IPS-NIHi7 (cell line): ENCODE measurements at regions not wholly inside any gene's neighbourhood (a gene's known extent, or its start where the extent isn't known, plus 50 kb on each side); places are given as distances from the start of the nearest gene placed in this dataset.

Experiments
- DNase-seq: peaks from one replicate; pipeline ENCODE4 v3.0.0; 2012; ENCODE audit warnings: mixed read lengths; ENCODE audit errors: extremely low spot score

DNA sequence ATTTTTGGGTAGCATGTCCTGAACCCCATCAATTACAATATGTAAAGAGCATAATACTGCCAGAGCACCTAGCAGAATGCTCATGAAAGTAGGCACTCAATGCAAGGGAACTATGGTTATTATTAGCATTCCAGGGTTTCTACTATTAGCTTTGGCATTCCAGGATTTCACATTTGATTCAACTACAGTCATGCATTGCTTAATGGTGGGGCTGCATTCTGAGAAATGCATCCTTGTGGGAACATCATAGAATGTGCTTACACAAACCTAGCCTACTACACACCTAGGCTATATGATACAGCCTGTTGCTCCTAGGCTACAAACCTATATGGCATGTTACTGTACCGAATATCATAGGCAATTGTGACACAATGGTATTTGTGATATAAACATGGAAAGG is 247.8 kb downstream of the CD83 start:
- no peak for DNase-seq

- no peak for DNase-seq
Measured at GRCh38 chr6:14366315-14366714, 248.7 kb downstream of the CD83 start.

DNA sequence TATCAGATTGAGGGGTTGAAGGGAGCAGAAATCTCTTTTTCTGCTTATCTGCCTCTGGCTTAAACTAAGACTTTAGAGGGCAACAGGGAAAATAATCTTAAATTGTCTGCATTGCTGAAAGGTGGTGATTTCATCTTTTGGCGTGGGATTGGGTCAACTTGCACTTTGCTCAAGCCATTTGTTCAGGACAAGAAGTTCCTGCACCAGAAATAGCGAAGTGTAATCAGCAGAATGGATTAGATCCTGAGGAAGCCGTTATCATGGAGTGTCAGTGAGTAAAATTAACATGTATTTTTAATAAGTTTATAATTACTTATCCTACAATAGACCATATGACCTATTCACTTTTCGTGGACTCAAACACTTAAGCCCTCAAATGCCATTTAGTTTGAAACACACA is 249.3 kb downstream of the CD83 start:
- DNase-seq = no peak

GRCh38 chr6:14367296-14367695 is 249.7 kb downstream of the CD83 start:
- no peak for DNase-seq

DNA sequence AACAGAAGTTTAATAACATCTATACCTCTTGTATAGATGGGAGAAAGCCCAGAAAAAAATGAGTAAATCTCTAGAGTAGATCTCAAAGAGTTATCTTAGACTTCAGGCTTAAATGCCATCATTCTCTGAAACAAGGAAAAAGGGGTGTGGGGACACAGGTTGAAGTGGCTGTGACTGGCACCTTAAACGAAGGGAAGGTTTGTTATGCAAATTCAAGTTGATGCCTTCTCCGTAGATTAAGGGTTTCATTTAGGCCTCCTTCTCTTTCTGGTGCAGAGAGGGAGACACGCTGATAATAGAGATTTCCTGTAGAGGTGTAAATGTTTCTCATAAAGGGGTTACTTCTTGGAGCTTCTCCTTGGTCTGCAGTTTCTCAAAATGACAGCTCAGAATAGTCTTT is 252.1 kb downstream of the CD83 start:
- no peak for DNase-seq

DNA sequence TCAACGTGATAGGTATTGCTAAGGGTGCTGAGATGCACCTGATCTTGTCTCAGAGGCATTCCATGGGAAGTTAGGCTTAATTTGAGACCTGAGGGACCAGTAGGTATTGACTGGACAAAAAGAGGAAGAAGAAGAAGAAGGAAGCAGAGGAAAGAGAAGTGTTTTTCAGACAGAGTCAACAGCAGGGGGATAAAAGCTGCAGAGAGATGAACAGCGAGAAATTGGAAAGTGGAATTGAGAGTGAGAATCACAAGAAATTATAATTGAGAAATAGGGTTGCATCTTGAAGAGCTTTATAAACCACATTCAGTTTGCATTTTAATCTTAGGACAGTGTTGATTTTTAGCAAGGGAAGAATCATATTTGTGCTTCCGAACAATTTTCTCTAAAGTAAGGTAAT is 254.0 kb downstream of the CD83 start:
- DNase-seq = no peak

DNA sequence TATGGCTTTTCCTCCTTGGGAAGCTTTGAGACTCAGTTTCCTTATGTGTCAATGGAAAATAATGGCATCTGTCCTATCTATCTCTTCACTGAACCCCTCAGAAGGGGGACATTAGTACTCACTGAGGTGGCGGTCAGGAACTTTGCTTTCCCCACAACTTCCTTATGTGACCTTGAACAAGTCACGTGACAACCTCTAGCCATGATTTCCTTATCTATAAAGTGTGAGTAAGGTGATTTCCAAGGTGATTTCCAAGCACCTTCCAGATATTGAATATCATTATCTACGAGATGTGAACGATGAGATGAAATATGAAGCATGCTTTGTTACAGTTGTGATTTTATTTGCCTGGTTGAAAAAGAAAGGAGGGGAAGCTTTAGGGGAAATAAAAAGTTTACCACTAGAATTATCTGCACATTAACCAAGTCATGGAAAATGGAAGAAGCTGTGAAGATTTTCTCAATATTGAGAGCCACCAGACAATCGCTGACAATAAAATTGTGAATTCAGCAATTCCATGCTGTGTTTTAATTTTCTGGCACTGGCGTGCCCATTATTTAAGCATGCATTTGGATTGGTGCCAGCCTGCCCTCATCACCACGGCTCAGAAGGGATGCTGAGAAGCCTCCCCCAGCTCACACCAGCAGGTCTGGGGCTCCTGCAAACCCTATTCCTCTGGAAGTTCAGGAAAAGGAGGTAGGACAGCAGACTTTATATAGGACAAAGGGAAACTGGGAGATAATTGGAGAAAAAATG is 255.3 kb downstream of the CD83 start:
- DNase-seq = no peak

DNA sequence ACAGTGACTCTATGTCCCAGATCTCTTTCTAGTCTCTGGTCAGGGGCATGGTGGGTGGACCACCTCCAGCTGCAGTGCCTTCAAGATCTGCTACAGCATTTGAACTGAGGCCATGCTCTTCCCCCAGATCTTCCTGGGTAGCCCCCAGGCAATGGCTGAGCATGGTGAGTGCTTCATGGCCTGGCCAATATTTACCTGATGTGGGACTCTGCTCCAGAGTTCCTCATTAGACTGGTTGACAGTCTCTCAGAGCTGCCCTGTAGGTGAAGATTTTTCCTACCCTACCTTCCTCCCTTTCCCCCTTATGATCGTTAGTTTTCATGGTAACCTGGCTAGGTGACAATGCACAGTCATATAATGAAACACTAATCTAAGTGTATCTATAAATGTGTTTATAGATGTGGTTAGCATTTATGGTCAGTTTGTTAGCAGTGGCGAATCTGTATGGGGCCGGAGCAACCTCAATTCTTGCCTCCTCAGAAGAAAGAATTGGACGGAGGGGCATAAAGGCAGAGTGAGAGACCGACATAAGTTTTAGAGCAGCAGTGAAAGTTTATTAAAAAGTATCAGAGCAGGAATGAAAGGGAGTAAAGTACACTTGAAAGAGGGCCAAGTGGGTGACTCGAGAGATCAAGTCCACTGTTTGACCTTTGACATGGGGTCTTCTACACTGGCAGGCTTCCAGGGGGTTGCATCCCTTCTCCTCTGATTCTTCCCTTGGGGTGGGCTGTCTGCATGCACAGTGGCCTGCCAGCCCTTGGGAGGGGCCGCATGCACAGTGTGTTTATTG is 256.3 kb downstream of the CD83 start:
- DNase-seq = no peak

DNA sequence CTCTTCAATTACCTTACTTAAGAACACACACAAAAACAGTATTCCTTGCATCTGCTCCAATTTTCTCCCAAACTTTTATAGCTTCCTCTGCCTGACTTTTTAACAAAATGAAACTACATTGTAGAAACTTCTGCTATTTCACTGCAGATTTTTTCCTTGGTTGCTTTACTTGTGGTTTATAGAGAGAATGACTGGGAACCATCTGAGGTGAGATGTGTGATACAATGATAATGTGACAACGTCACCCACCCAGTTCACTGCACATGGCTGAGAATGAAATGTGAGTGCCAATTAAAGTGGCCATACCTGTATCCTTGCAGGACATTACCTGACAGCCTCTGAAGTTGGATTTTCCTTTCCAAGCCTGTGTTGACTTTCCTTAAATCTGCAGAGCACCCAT is 258.4 kb downstream of the CD83 start:
- no peak for DNase-seq

GRCh38 chr6:14379568-14379967 is 262.0 kb downstream of the CD83 start:
- peak; percentile 34 for DNase-seq

- DNase-seq = no peak
Measured at GRCh38 chr6:14380086-14380820, 262.7 kb downstream of the CD83 start.

- DNase-seq = no peak
Measured at GRCh38 chr6:14380901-14381828, 263.6 kb downstream of the CD83 start.

DNA sequence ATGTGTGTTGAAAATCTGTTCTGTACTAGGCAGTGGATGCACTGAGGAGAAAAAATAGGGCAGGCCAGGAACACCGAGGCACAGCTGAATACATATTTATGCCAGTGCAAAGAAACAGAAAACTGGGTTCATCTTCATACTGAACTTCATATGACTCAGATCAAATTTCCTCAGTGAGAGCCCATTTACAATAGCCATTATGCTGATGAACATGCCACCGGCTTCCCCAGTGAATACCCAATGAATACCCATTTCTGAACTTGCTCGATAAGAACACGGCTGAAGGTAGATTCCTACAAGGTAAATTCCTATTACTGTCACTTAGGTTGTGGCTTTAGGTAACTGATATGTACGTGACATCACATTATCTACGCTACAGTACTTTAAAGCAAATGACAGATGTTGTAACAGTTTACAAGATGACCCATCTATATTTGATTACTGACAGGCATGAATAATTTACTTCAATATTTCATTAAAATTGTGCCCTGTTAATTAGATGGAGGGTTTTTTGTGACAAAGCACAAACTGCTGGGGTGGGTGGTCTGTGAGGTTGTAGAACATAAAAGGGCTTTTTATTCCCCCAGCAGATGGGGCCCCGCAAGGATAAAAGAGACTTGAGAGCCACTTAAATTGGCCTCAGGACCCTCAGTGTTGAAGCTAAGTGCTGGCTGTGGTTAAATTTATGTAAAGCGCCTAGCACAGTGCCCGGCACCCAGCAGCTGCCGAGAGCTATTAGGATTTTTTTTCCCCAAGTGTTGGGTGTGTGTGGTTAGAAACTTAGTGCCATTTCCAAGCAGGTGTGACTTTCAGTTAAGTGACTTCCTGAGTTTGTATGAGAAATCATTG is 264.5 kb downstream of the CD83 start:
- no peak for DNase-seq

- no peak for DNase-seq
Measured at GRCh38 chr6:14382678-14383236, 265.2 kb downstream of the CD83 start.

- no peak for DNase-seq
Measured at GRCh38 chr6:14383393-14384174, 266.0 kb downstream of the CD83 start.

GRCh38 chr6:14384175-14384949 is 266.8 kb downstream of the CD83 start:
- DNase-seq = no peak

DNA sequence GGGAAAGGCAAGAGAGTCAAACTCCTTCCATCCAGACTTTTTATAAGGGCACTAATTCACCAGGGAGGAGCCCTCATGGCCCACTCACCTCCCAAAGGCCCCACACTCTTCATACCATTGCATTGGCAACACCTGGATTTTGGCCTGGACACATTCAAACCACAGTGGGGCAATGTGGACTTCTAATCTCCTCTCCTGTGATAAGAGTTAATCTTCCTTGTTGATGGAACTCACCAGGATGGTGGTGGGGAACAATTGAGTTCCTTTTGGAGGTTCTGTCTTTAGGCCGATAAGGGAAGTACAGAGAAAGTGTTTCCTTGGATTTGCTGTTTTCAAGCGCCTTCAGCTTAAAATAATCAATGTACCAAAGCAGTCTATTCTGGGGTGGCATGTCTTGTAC is 268.7 kb downstream of the CD83 start:
- no peak for DNase-seq

DNA sequence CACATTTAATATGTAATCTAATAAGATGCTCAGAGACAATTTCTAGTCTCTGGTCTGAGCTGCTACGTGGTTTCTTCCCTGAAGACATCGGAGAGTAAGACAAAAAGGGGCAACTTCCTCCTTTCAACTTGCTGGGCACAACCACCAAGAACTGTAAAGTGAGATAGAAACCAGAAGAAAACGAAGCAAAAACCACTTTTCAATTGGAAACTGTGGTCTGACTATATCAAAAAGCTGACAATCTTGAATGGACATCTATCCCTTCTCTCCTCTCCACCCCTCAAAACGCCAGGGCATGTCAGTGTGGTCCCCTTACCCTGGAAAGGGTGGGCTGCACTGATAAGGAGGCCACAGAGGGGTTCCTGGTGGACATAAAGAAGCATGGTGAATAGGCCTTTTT is 269.1 kb downstream of the CD83 start:
- no peak for DNase-seq

- no peak for DNase-seq
Measured at GRCh38 chr6:14388371-14388770, 270.8 kb downstream of the CD83 start.
